Parathyroid adenoma (tissue), 2 donors: ENCODE measurements at regions not wholly inside any gene's neighbourhood (a gene's known extent, or its start where the extent isn't known, plus 50 kb on each side); places are given as distances from the start of the nearest gene placed in this dataset.
"Not testable (repeated sequence)": the region's sequence is repeated elsewhere in the genome, so short reads cannot be mapped to it uniquely, and the experiment has no call there.

Experiments used
- H2AFZ ChIP-seq: fragments of 300-600 bp; sonication (generic); one replicate; pipeline ENCODE4 v1.7.0; 2017; ENCODE audit warnings: antibody characterized with exemption, mild to moderate bottlenecking
- H3K27ac ChIP-seq: fragments of 300-600 bp; sonication (generic); one replicate; pipeline ENCODE4 v1.7.0; 2017
- H3K27me3 ChIP-seq: fragments of 300-600 bp; sonication (generic); one replicate; pipeline ENCODE4 v1.7.0; 2017; ENCODE audit warnings: low read length; ENCODE audit not compliant: control insufficient read depth, insufficient read depth
- H3K36me3 ChIP-seq: fragments of 300-600 bp; sonication (generic); one replicate; pipeline ENCODE4 v1.7.0; 2017; ENCODE audit warnings: low read length; ENCODE audit not compliant: control insufficient read depth, insufficient read depth
- H3K4me1 ChIP-seq: fragments of 300-600 bp; sonication (generic); one replicate; pipeline ENCODE4 v1.7.0; 2017; ENCODE audit warnings: control low read depth
- H3K4me2 ChIP-seq: fragments of 300-600 bp; sonication (generic); one replicate; pipeline ENCODE4 v1.7.0; 2017; ENCODE audit warnings: low read length
- H3K4me3 ChIP-seq: fragments of 300-600 bp; sonication (generic); one replicate; pipeline ENCODE4 v1.7.0; 2017; ENCODE audit warnings: low read depth, low read length
- H3K79me2 ChIP-seq: fragments of 300-600 bp; sonication (generic); one replicate; pipeline ENCODE4 v1.7.0; 2017; ENCODE audit warnings: control low read depth
- H3K9ac ChIP-seq: fragments of 300-600 bp; sonication (generic); one replicate; pipeline ENCODE4 v1.7.0; 2017; ENCODE audit warnings: mild to moderate bottlenecking
- H3K9me3 ChIP-seq: fragments of 300-600 bp; sonication (generic); one replicate; pipeline ENCODE4 v1.7.0; 2017; ENCODE audit warnings: low read length; ENCODE audit not compliant: control insufficient read depth
- TF ChIP-seq, protein P1 (sequence below): fragments of 300-600 bp; sonication (generic); IDR thresholded peaks from one replicate; pipeline ENCODE4 v1.7.0; 2017; ENCODE audit warnings: antibody characterized with exemption, mild to moderate bottlenecking
- donor health status: primary hyperparathyroidism.

DNA sequence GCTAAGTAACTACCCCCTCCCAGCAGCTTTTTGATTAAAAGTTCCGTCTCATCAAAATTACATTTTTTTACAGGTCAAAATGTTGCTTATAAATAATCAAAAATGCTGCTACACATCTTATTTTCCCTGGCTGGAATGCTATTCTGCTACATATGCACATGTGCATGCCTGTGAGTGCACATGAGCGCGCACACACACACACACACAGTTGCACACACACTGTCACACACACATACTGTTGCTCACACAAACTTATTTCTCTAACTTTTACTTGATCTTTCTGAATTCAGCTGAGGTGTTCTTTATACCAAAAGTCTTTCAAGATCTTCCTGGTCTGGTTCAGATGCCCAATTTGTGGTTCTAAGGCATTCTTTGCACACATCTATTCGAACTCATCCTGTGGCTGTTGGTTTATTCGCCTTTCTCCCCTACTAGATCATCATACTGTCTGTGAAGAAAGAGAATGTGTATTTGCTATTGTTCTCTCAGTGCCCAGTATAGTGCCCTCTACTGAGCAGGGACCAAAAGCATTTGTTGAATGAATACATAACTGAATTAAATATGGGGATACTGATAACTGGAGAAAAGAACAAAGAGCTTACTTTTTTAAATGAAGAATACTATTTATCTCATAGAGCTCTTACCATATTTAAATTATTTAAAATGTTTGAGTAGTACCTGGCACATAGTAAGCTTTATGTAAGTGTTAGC, 68.1 kb upstream of the CCDC179 start:
- Histone ChIP-seq H3K9ac (no peak overlapping the region), H3K4me2 (no peak overlapping the region), H3K27ac (no peak overlapping the region), H3K27me3 (no peaks in the 10 kb centered on the region), H3K4me3 (no peak overlapping the region), H3K9me3 (no peaks in the 10 kb centered on the region), H3K79me2 (no peaks in the 10 kb centered on the region), H3K36me3 (no peaks in the 10 kb centered on the region), H3K4me1 (no peaks in the 10 kb centered on the region), H2AFZ (no peak overlapping the region)
- TF ChIP-seq, protein P1, sequence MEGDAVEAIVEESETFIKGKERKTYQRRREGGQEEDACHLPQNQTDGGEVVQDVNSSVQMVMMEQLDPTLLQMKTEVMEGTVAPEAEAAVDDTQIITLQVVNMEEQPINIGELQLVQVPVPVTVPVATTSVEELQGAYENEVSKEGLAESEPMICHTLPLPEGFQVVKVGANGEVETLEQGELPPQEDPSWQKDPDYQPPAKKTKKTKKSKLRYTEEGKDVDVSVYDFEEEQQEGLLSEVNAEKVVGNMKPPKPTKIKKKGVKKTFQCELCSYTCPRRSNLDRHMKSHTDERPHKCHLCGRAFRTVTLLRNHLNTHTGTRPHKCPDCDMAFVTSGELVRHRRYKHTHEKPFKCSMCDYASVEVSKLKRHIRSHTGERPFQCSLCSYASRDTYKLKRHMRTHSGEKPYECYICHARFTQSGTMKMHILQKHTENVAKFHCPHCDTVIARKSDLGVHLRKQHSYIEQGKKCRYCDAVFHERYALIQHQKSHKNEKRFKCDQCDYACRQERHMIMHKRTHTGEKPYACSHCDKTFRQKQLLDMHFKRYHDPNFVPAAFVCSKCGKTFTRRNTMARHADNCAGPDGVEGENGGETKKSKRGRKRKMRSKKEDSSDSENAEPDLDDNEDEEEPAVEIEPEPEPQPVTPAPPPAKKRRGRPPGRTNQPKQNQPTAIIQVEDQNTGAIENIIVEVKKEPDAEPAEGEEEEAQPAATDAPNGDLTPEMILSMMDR, result no peak

- Histone ChIP-seq H3K4me2 (no peak overlapping the region), H3K36me3 (no peaks in the 10 kb centered on the region), H3K9me3 (no peaks in the 10 kb centered on the region), H3K4me3 (no peak overlapping the region), H3K27me3 (no peaks in the 10 kb centered on the region), H3K9ac (no peak overlapping the region), H3K27ac (no peak overlapping the region), H3K79me2 (no peaks in the 10 kb centered on the region), H2AFZ (no peak overlapping the region), H3K4me1 (no peaks in the 10 kb centered on the region)
- TF ChIP-seq, protein P1, result no peak
These were observed 70.7 kb upstream of the CCDC179 start for GRCh38 chr11:22930816-22931594.

DNA sequence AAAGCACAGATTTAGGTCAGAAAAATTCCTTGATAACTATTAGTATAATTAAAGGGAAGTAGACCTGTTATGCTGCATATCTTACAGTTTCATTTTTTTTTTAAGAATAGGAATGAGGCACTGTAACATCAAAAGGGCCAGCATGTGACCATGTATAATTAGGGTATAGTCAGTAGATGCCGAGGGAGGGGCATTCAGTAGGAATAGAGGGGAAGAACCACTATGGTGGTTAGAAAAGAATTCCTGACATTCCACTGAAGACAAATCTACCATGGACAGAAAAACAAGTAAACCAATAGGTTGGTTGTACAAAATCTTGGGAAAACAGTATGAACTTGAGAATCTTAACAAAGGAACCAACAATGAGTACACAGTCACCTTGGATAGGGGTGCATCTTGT, 78.4 kb upstream of the CCDC179 start:
- H2AFZ ChIP-seq, result no peak overlapping the region
- TF ChIP-seq, protein P1, result no peak

DNA sequence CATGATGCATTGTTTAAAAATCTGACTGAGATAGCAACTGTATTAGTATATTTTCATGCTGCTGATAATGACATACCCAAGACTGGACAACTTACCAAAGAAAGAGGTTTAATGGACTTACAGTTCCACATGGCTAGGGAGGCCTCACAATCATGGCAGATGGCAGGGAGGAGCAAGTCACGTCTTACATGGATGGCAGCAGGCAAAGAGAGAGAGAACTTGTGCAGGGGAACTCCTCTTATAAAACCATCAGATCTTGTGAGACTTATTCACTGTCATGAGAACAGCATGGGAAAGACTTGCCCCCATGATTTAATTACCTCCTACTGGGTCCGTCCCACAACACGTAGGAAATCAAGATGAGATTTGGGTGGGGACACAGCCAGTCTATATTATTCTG, 81.3 kb upstream of the CCDC179 start:
- H3K36me3 ChIP-seq, H3K9ac ChIP-seq, H3K27ac ChIP-seq, H2AFZ ChIP-seq, H3K27me3 ChIP-seq, H3K4me2 ChIP-seq, H3K9me3 ChIP-seq, H3K79me2 ChIP-seq, H3K4me3 ChIP-seq, H3K4me1 ChIP-seq: not testable (repeated sequence)

More for the DNA sequence above, 78.4 kb upstream of the CCDC179 start:
- Histone ChIP-seq H3K9me3 (no peaks in the 10 kb centered on the region), H3K36me3 (no peaks in the 10 kb centered on the region), H3K79me2 (no peaks in the 10 kb centered on the region), H3K27ac (no peak overlapping the region), H3K4me3 (no peak overlapping the region), H3K9ac (no peak overlapping the region), H3K4me2 (no peak overlapping the region), H3K4me1 (no peaks in the 10 kb centered on the region), H3K27me3 (no peaks in the 10 kb centered on the region)

DNA sequence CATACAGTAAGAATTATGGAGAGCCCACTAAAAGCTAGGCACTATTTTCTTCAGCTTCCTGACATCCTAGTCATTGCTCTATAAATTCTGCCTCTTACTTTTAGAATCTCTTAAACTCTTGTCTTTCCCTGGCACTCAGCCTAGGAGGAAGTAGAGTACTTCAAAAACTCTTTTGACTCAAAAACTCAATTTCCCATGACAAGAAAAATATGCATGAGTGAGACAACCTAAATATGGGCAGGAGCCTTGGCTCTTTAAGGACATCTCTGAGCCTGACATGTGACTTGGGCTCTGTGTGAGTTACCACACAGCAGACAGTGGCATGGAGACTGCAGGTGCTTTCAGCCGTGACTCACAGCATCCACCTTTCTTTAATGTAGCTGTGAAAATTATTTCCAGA, 97.5 kb upstream of the CCDC179 start:
- TF ChIP-seq, protein P1, result no peak
- Histone ChIP-seq H3K27me3 (no peaks in the 10 kb centered on the region), H3K9me3 (no peaks in the 10 kb centered on the region), H3K36me3 (no peaks in the 10 kb centered on the region), H3K4me3 (no peak overlapping the region), H3K9ac (no peak overlapping the region), H3K27ac (no peak overlapping the region), H3K79me2 (no peaks in the 10 kb centered on the region), H3K4me2 (no peak overlapping the region), H3K4me1 (no peaks in the 10 kb centered on the region), H2AFZ (no peak overlapping the region)
